SK-N-SH (cell line): ENCODE measurements at regions not wholly inside any gene's neighbourhood (a gene's known extent, or its start where the extent isn't known, plus 50 kb on each side); places are given as distances from the start of the nearest gene placed in this dataset.

Experiments
- CTCF ChIA-PET: fragments of 300-600, 350-600 bp; formaldehyde crosslinking; extraction: SDS; loops from one replicate; lab custom pipeline; 2021; lab: Yijun Ruan, JAX
- POLR2A ChIA-PET: fragments of 350-600 bp; sonication (Branson Sonifier 250); formaldehyde crosslinking; extraction: SDS; loops from one replicate; lab custom pipeline; 2020; ENCODE audit warnings: antibody characterized with exemption, inconsistent platforms; lab: Yijun Ruan, JAX
- DNase-seq: peaks from one replicate; pipeline ENCODE4 v3.0.0; 2012
- H2AFZ ChIP-seq: fragments of 200-600 bp; sonication (generic); 2 replicates; pipeline ENCODE4 v1.8.1; 2016; ENCODE audit warnings: antibody characterized with exemption, mild to moderate bottlenecking, low read depth
- H3F3A ChIP-seq: fragments of 200-600 bp; sonication (generic); replicated peaks from 2 replicates; pipeline ENCODE3; 2016; ENCODE audit warnings: antibody characterized with exemption, mild to moderate bottlenecking; ENCODE audit not compliant: insufficient read depth
- H3K27ac ChIP-seq, 2 experiments: fragments of 200-500 bp in 1 of 2; fragments of 200-600 bp in 1 of 2; sonication (Bioruptor generic) in 1 of 2; sonication (generic), shearing (Covaris generic) in 1 of 2; 2 replicates each; pipeline versions ENCODE4 v1.5.1 to v1.6.1; 2014 to 2016; ENCODE audit warnings: low read depth in 2 of 2, inconsistent platforms in 1 of 2, low read length in 1 of 2, mild to moderate bottlenecking in 1 of 2, mixed read lengths in 1 of 2
- H3K27me3 ChIP-seq: fragments of 200-600 bp; sonication (generic), shearing (Covaris generic); 2 replicates; pipeline ENCODE4 v1.6.1; 2016; ENCODE audit warnings: mixed run types; ENCODE audit not compliant: insufficient read depth
- H3K36me3 ChIP-seq, 2 experiments: fragments of 200-500 bp in 1 of 2; fragments of 200-600 bp in 1 of 2; sonication (Bioruptor generic) in 1 of 2; sonication (generic) in 1 of 2; replicated peaks in 1 of 2; 2 replicates each; pipeline versions ENCODE3 to v1.5.1; 2014 to 2016; ENCODE audit warnings: low read length in 1 of 2, mild to moderate bottlenecking in 1 of 2; ENCODE audit not compliant: insufficient read depth in 2 of 2, control insufficient read depth in 1 of 2
- H3K4me1 ChIP-seq, 2 experiments: fragments of 200-500 bp in 1 of 2; fragments of 200-600 bp in 1 of 2; sonication (Bioruptor generic) in 1 of 2; sonication (generic), shearing (Covaris generic) in 1 of 2; 2 replicates each; pipeline versions ENCODE4 v1.5.1 to v1.6.1; 2014 to 2016; ENCODE audit warnings: low read depth in 1 of 2, low read length in 1 of 2, mixed run types in 1 of 2; ENCODE audit not compliant: insufficient read depth in 2 of 2, control insufficient read depth in 1 of 2
- H3K4me2 ChIP-seq: fragments of 200-600 bp; sonication (generic), shearing (Covaris generic); 2 replicates; pipeline ENCODE4 v1.6.1; 2017; ENCODE audit warnings: mixed run types
- H3K4me3 ChIP-seq, 2 experiments: fragments of 200-500 bp in 1 of 2; fragments of 200-600 bp in 1 of 2; sonication (Bioruptor generic) in 1 of 2; sonication (generic), shearing (Covaris generic) in 1 of 2; 2 replicates each; pipeline versions ENCODE4 v1.5.1 to v1.8.1; 2014 to 2016; ENCODE audit warnings: low read depth in 2 of 2, inconsistent platforms in 1 of 2, low read length in 1 of 2, mild to moderate bottlenecking in 1 of 2, mixed read lengths in 1 of 2, moderate library complexity in 1 of 2
- H3K79me2 ChIP-seq: fragments of 200-600 bp; sonication (generic); 2 replicates; pipeline ENCODE4 v1.8.1; 2017; ENCODE audit warnings: mild to moderate bottlenecking; ENCODE audit not compliant: insufficient read depth
- H3K9ac ChIP-seq: fragments of 200-600 bp; sonication (generic); 2 replicates; pipeline ENCODE4 v1.6.1; 2017; ENCODE audit warnings: mixed run types
- H3K9me2 ChIP-seq: fragments of 200-600 bp; sonication (generic); 2 replicates; pipeline ENCODE4 v1.6.1; 2017; ENCODE audit warnings: mixed run types
- H3K9me3 ChIP-seq: fragments of 200-600 bp; sonication (generic); 2 replicates; pipeline ENCODE4 v1.6.1; 2017; ENCODE audit warnings: mixed run types, mild to moderate bottlenecking, moderate library complexity
- H4K20me1 ChIP-seq: fragments of 200-600 bp; sonication (generic); 2 replicates; pipeline ENCODE4 v1.6.1; 2017; ENCODE audit warnings: mild to moderate bottlenecking, mixed run types; ENCODE audit not compliant: insufficient read depth
- CHD2 ChIP-seq: fragments of 150-350 bp; IDR thresholded peaks from 2 replicates; pipeline ENCODE4 v1.6.1; 2018; ENCODE audit warnings: low read length; ENCODE audit not compliant: partially characterized antibody
- ELF1 ChIP-seq: IDR thresholded peaks from 2 replicates; pipeline ENCODE4 v1.4.0; 2012
- EP300 ChIP-seq, 2 experiments: IDR thresholded peaks; 2 replicates each; pipeline versions ENCODE4 v1.4.0 to v1.6.1; 2012; ENCODE audit warnings: borderline replicate concordance in 1 of 2, low read depth in 1 of 2, low read length in 1 of 2
- EZH2phosphoT487 ChIP-seq: fragments of 200-600 bp; sonication (generic); IDR thresholded peaks from 2 replicates; pipeline ENCODE4 v1.6.1; 2017; ENCODE audit warnings: low read depth, mixed run types, mild to moderate bottlenecking, antibody characterized with exemption, moderate library complexity, borderline replicate concordance
- FOSL2 ChIP-seq: IDR thresholded peaks from 2 replicates; pipeline ENCODE4 v1.4.0; 2012; ENCODE audit warnings: low read depth, mild to moderate bottlenecking, moderate library complexity, borderline replicate concordance
- FOXJ3 ChIP-seq: sonication (generic); formaldehyde crosslinking; IDR thresholded peaks from 2 replicates; pipeline ENCODE4 v1.5.1; 2020; ENCODE audit warnings: mild to moderate bottlenecking, missing genetic modification reagents
- FOXM1 ChIP-seq: IDR thresholded peaks from 2 replicates; pipeline ENCODE4 v1.4.0; 2012; ENCODE audit warnings: low read depth, mild to moderate bottlenecking
- GABPA ChIP-seq: IDR thresholded peaks from 2 replicates; pipeline ENCODE4 v1.4.0; 2012; ENCODE audit warnings: low read depth, mild to moderate bottlenecking
- MEF2A ChIP-seq: IDR thresholded peaks from 2 replicates; pipeline ENCODE4 v1.4.0; 2012; ENCODE audit warnings: low read depth, borderline replicate concordance
- MXI1 ChIP-seq: IDR thresholded peaks from 2 replicates; pipeline ENCODE4 v1.6.1; 2012; ENCODE audit warnings: mild to moderate bottlenecking, low read depth, low read length, improper control_type of control experiment
- RAD21 ChIP-seq: IDR thresholded peaks from 2 replicates; pipeline ENCODE4 v1.6.1; 2012; ENCODE audit warnings: mild to moderate bottlenecking, low read length
- RFX5 ChIP-seq: IDR thresholded peaks from 2 replicates; pipeline ENCODE4 v1.6.1; 2012; ENCODE audit warnings: mild to moderate bottlenecking, improper control_type of control experiment, low read length
- TEAD4 ChIP-seq: IDR thresholded peaks from 2 replicates; pipeline ENCODE4 v1.4.0; 2012; ENCODE audit warnings: mild to moderate bottlenecking, borderline replicate concordance; ENCODE audit not compliant: insufficient read depth
- YY1 ChIP-seq: IDR thresholded peaks from 2 replicates; pipeline ENCODE4 v1.4.0; 2012; ENCODE audit warnings: low read depth, mild to moderate bottlenecking
- WGBS: methylation state at CpG from one replicate; pipeline ENCODE4 v1.1.6; 2017; ENCODE audit warnings: low lambda C conversion rate; 5-methylcytosine and 5-hydroxymethylcytosine counted together
- TF ChIP-seq, protein P1 (sequence below): IDR thresholded peaks from 2 replicates; pipeline ENCODE4 v1.6.1; 2012; ENCODE audit warnings: mild to moderate bottlenecking, low read depth, low read length, moderate library complexity
- TF ChIP-seq, protein P2 (sequence below): IDR thresholded peaks from 2 replicates; pipeline ENCODE4 v1.4.0; 2012; ENCODE audit warnings: low read depth, borderline replicate concordance
- TF ChIP-seq, protein P3 (sequence below): fragments of 150-350 bp; IDR thresholded peaks from 2 replicates; pipeline ENCODE4 v1.6.1; 2016; ENCODE audit warnings: mild to moderate bottlenecking, low read depth, low read length
- TF ChIP-seq, protein P4 (sequence below): fragments of 150-350 bp; IDR thresholded peaks from 2 replicates; pipeline ENCODE4 v1.6.1; 2017; ENCODE audit warnings: antibody characterized with exemption, low read length, low read depth, borderline replicate concordance
- TF ChIP-seq, protein P5 (sequence below): IDR thresholded peaks from 2 replicates; pipeline ENCODE4; 2012

DNA sequence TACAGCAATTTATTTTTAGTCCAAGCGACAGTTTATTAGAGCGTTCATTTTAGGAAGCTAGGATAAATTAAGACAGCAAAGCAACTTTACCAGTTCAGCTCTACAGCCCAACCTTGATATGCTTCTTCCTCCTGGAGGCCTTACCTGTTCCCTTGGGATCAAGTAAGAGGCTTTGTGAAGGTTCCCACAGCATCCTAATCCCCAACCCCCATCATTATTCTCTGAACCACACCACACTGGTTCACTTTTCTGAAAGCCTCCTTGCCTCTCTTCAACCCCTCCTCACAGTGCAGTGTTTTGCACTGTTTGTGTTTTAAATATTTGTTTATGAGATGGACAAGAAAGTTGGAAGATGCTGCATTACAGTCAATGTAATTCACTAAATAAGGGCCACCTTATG lies 126.3 kb upstream of the CXADR start:
- H3K4me3 ChIP-seq, result no peak overlapping the region
- H4K20me1 ChIP-seq, result no peaks in the 10 kb centered on the region
- H3K79me2 ChIP-seq, result no peaks in the 10 kb centered on the region
- H3K27ac ChIP-seq, result no peak overlapping the region
- H3F3A ChIP-seq, result no peaks in the 10 kb centered on the region
- H2AFZ ChIP-seq, result no peak overlapping the region
- DNase-seq, result no peak
- WGBS, result 37% methylated on average over 2 of the region's 2 CpGs
- H3K9me2 ChIP-seq, result no peaks in the 10 kb centered on the region
- CTCF ChIA-PET, result interaction anchor here (0.6 to 5.4 kb wide), 39 partner anchors 9 to 1581 kb away, joined by 3 to 91 read pairs (median 4); partner anchors contain the start of gene CXADR
- no peaks in the 10 kb centered on the region for H3K36me3 ChIP-seq
- TF ChIP-seq, protein P1, sequence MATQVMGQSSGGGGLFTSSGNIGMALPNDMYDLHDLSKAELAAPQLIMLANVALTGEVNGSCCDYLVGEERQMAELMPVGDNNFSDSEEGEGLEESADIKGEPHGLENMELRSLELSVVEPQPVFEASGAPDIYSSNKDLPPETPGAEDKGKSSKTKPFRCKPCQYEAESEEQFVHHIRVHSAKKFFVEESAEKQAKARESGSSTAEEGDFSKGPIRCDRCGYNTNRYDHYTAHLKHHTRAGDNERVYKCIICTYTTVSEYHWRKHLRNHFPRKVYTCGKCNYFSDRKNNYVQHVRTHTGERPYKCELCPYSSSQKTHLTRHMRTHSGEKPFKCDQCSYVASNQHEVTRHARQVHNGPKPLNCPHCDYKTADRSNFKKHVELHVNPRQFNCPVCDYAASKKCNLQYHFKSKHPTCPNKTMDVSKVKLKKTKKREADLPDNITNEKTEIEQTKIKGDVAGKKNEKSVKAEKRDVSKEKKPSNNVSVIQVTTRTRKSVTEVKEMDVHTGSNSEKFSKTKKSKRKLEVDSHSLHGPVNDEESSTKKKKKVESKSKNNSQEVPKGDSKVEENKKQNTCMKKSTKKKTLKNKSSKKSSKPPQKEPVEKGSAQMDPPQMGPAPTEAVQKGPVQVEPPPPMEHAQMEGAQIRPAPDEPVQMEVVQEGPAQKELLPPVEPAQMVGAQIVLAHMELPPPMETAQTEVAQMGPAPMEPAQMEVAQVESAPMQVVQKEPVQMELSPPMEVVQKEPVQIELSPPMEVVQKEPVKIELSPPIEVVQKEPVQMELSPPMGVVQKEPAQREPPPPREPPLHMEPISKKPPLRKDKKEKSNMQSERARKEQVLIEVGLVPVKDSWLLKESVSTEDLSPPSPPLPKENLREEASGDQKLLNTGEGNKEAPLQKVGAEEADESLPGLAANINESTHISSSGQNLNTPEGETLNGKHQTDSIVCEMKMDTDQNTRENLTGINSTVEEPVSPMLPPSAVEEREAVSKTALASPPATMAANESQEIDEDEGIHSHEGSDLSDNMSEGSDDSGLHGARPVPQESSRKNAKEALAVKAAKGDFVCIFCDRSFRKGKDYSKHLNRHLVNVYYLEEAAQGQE, result no peak
- TF ChIP-seq, protein P2, sequence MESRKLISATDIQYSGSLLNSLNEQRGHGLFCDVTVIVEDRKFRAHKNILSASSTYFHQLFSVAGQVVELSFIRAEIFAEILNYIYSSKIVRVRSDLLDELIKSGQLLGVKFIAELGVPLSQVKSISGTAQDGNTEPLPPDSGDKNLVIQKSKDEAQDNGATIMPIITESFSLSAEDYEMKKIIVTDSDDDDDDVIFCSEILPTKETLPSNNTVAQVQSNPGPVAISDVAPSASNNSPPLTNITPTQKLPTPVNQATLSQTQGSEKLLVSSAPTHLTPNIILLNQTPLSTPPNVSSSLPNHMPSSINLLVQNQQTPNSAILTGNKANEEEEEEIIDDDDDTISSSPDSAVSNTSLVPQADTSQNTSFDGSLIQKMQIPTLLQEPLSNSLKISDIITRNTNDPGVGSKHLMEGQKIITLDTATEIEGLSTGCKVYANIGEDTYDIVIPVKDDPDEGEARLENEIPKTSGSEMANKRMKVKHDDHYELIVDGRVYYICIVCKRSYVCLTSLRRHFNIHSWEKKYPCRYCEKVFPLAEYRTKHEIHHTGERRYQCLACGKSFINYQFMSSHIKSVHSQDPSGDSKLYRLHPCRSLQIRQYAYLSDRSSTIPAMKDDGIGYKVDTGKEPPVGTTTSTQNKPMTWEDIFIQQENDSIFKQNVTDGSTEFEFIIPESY, result no peak
- TF ChIP-seq, protein P3, sequence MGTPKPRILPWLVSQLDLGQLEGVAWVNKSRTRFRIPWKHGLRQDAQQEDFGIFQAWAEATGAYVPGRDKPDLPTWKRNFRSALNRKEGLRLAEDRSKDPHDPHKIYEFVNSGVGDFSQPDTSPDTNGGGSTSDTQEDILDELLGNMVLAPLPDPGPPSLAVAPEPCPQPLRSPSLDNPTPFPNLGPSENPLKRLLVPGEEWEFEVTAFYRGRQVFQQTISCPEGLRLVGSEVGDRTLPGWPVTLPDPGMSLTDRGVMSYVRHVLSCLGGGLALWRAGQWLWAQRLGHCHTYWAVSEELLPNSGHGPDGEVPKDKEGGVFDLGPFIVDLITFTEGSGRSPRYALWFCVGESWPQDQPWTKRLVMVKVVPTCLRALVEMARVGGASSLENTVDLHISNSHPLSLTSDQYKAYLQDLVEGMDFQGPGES, result no peak
- TF ChIP-seq RAD21, result no peak
- no peak for TF ChIP-seq MEF2A
- TF ChIP-seq CHD2, result no peak
- no peak for TF ChIP-seq TEAD4
- TF ChIP-seq EZH2phosphoT487, result no peak
- TF ChIP-seq RFX5, result no peak
- TF ChIP-seq EP300 (IDR thresholded peaks at IDR 0.05; ENCODE audit: borderline replicate concordance in 1 of 2, low read depth in 1 of 2, low read length in 1 of 2), result no peak
- TF ChIP-seq, protein P4, sequence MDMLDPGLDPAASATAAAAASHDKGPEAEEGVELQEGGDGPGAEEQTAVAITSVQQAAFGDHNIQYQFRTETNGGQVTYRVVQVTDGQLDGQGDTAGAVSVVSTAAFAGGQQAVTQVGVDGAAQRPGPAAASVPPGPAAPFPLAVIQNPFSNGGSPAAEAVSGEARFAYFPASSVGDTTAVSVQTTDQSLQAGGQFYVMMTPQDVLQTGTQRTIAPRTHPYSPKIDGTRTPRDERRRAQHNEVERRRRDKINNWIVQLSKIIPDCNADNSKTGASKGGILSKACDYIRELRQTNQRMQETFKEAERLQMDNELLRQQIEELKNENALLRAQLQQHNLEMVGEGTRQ, result no peak
- no peak for TF ChIP-seq FOXJ3 (CRISPR knock-in tag)
- TF ChIP-seq ELF1, result no peak
- TF ChIP-seq FOXM1, result no peak
- TF ChIP-seq GABPA, result no peak
- no peak for TF ChIP-seq FOSL2
- TF ChIP-seq MXI1, result no peak
- TF ChIP-seq, protein P5, sequence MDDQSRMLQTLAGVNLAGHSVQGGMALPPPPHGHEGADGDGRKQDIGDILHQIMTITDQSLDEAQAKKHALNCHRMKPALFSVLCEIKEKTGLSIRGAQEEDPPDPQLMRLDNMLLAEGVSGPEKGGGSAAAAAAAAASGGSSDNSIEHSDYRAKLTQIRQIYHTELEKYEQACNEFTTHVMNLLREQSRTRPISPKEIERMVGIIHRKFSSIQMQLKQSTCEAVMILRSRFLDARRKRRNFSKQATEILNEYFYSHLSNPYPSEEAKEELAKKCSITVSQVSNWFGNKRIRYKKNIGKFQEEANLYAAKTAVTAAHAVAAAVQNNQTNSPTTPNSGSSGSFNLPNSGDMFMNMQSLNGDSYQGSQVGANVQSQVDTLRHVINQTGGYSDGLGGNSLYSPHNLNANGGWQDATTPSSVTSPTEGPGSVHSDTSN, result no peak
- TF ChIP-seq YY1, result no peak
- no peaks in the 10 kb centered on the region for H3K4me1 ChIP-seq
- no peaks in the 10 kb centered on the region for H3K9me3 ChIP-seq
- no peak overlapping the region for H3K4me2 ChIP-seq
- POLR2A ChIA-PET, result no interaction called here
- H3K27me3 ChIP-seq, result no peaks in the 10 kb centered on the region; the same call in 1 of the 2 replicates
- no peak overlapping the region for H3K9ac ChIP-seq
